ENCODE measurements at regions not wholly inside any gene's neighbourhood (a gene's known extent, or its start where the extent isn't known, plus 50 kb on each side); places are given as distances from the start of the nearest gene placed in this dataset.

DNA sequence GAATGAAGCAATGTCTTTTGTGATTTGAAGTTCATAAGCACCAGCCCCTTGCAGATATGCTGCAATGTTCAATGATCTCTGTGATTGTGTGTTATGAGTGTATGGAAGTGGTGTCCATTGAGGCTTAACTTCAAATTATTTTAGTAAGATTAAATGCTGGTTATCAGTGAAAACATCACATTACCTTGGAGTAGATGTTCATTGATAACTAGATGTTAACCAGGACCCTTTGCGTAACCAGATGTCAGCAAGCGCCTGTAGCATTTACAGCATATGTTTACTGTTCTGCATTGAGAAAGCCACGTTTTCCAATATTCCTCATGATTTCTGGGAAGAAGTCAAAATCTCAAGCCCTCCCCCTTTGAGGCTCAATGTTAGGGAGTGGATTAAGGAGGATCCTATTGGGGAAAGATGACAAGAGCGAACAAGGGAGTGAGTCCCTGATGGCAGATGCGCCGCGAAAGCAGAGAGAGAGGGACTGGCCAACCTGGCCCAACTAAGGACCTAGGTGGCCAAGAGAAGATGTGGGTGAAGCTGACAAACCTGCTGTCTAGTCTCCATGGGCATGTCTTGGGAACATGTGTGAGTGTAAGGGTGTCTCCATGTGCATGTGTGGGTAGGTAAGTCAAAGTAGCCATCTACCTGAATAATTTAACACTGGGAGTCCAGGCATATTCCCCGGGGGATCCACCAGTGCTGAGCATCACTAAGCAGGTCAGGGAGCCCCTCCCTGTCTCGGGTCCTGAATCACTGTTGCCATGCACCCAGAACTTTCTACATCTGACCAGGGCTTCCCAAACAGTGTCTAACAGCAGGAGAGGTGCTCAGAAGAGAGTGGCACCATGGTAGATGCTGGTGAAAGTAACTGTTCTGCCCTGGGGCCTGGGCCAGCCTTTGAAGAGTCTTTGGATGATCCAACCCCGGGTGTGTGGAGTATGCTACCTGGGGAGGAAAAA is 141.6 kb upstream of the GDF10 start:
- TF ChIP-seq POLR2AphosphoS5 (IDR thresholded peaks at IDR 0.05) (no peak), POLR2A (IDR thresholded peaks at IDR 0.05) (no peak), EP300 (IDR thresholded peaks at IDR 0.05) (no peak)
- TF ChIP-seq, protein P1, sequence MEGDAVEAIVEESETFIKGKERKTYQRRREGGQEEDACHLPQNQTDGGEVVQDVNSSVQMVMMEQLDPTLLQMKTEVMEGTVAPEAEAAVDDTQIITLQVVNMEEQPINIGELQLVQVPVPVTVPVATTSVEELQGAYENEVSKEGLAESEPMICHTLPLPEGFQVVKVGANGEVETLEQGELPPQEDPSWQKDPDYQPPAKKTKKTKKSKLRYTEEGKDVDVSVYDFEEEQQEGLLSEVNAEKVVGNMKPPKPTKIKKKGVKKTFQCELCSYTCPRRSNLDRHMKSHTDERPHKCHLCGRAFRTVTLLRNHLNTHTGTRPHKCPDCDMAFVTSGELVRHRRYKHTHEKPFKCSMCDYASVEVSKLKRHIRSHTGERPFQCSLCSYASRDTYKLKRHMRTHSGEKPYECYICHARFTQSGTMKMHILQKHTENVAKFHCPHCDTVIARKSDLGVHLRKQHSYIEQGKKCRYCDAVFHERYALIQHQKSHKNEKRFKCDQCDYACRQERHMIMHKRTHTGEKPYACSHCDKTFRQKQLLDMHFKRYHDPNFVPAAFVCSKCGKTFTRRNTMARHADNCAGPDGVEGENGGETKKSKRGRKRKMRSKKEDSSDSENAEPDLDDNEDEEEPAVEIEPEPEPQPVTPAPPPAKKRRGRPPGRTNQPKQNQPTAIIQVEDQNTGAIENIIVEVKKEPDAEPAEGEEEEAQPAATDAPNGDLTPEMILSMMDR (IDR thresholded peaks at IDR 0.05) = no peak
- Histone ChIP-seq H3K4me3 (no peak overlapping the region), H3K27ac (no peak overlapping the region), H3K4me1 (no peaks in the 10 kb centered on the region), H3K9me3 (peaks cover 11% of the 10 kb centered on the region), H3K36me3 (no peaks in the 10 kb centered on the region), H3K27me3 (no peaks in the 10 kb centered on the region)
- WGBS = 93% methylated on average over 10 of the region's 10 CpGs
- no peak for DNase-seq (ENCODE audit: low spot score in 2 of 2)

DNA sequence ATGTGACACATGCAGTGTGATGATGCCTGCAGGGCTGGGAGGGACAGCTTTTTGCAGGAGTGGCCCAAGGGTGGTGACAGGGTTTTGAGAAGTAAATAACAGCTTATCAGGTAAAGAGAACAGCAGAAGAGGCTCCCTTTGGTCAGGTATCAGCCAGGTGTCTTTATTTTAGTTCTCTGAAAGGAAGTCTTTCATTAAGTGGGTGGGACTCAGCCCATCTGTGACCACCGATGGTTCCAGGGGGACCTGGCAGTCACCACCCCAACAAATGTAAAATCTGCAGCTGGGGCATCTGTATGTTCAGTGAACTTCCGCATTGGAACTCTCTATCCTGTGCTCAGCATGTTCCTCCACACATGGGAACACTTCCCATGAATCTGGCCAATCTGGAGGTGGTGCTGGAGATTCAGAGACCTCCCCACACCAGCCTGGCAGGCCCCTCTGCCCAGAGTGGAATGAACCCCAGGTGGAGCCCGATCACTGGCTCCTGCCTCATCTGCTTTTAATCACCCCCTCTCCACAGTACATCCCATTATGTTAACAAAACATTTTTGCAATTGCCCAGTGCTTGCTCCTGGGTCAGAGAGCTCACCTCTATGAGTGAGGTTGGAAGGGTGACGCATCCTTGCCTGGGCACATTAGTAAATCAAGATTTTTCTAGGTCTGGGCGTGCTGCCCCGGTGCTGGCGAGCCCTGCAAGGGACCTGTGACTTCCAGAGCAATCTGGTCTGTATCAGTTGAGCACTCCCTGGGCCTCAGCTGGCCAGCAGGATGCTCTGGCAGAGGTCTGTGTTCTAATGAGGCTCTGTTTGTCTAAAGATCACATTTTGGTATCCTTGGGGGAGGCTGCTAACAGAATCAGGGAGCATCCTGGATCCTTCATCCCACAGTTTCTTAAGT is 140.4 kb upstream of the GDF10 start:
- H3K27ac ChIP-seq = no peak overlapping the region
- H3K4me1 ChIP-seq = peaks cover under 1% of the 10 kb centered on the region
- no peak for TF ChIP-seq POLR2AphosphoS5 (IDR thresholded peaks at IDR 0.05)
- TF ChIP-seq, protein P1 (IDR thresholded peaks at IDR 0.05) = no peak
- no peaks in the 10 kb centered on the region for H3K27me3 ChIP-seq
- 47% methylated on average over 4 of the region's 7 CpGs for WGBS
- peaks cover 2% of the 10 kb centered on the region for H3K9me3 ChIP-seq
- H3K36me3 ChIP-seq = no peaks in the 10 kb centered on the region
- no peak overlapping the region for H3K4me3 ChIP-seq
- no peak for DNase-seq (ENCODE audit: low spot score in 2 of 2)

DNA sequence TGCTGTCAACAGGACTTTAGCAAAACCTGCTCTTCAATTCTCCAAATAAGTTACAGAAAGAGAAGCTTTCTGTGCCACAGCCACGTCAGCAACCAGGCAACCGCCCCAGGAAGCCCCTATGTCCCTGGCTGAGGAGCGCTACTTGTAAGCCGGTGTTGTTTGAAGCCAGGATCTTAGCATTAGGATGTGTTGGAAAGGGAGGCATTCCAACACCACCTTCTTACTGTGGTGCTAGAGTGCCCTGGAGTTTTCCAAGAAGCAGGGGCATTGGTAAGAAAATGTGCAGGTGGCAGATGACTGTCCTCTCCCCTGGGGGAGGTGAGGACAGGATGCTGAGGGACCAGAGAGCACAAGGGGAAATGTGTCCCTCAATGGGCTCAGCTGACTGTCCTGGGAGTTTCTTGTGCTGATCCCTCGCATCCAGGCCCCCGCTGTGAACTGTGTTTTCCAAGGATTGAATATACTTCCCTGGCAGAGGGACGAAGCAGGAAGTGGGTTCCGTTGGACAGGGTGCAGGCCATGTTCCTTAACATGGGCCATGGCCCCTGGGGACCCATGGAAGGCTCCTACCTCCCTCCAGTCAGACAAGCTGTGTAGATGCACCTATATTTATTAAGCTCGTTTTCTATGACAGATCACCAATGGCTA is 139.6 kb upstream of the GDF10 start:
- WGBS = 83% methylated on average over 9 of the region's 9 CpGs
- TF ChIP-seq EP300 (IDR thresholded peaks at IDR 0.05) = no peak
- no peak for TF ChIP-seq POLR2AphosphoS5 (IDR thresholded peaks at IDR 0.05)
- TF ChIP-seq POLR2A (IDR thresholded peaks at IDR 0.05) = no peak
- TF ChIP-seq, protein P1 (IDR thresholded peaks at IDR 0.05) = no peak
- no peaks in the 10 kb centered on the region for H3K9me3 ChIP-seq
- no peak for DNase-seq (ENCODE audit: low spot score in 2 of 2)
- no peaks in the 10 kb centered on the region for H3K27me3 ChIP-seq
- peaks cover 8% of the 10 kb centered on the region for H3K4me1 ChIP-seq
- H3K4me3 ChIP-seq = no peak overlapping the region
- no peak overlapping the region for H3K27ac ChIP-seq
- no peaks in the 10 kb centered on the region for H3K36me3 ChIP-seq

DNA sequence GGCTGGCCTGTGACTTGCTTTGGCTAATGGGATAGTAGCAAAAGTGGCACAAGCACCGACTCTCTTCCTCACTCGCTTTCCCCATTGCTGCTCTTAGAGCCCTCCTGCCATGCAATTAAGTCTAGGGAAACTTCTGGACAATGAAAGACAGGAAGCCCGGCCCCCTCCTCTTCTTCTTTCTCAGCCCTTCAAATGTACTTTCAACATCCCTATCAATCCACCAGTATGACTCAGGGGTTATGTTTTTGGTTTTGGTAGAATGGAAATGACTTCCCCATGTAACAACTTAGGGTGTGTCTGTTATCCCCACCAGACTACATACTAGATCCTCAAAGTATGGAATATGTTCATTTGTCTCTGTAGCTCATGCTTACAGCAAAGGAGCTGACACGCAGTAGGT is 139.0 kb upstream of the GDF10 start:
- H3K36me3 ChIP-seq = no peaks in the 10 kb centered on the region
- no peak overlapping the region for H3K4me3 ChIP-seq
- DNase-seq (ENCODE audit: low spot score in 2 of 2) = no peak
- H3K4me1 ChIP-seq = peaks cover 14% of the 10 kb centered on the region
- 90% methylated on average over 4 of the region's 4 CpGs for WGBS
- H3K27ac ChIP-seq = no peak overlapping the region
- H3K9me3 ChIP-seq = no peaks in the 10 kb centered on the region
- no peaks in the 10 kb centered on the region for H3K27me3 ChIP-seq
- TF ChIP-seq EP300 (IDR thresholded peaks at IDR 0.05) = no peak
- no peak for TF ChIP-seq POLR2AphosphoS5 (IDR thresholded peaks at IDR 0.05)
- TF ChIP-seq, protein P1 (IDR thresholded peaks at IDR 0.05) = no peak
- TF ChIP-seq POLR2A (IDR thresholded peaks at IDR 0.05) = no peak
